A549 (cell line): ENCODE measurements at regions not wholly inside any gene's neighbourhood (a gene's known extent, or its start where the extent isn't known, plus 50 kb on each side); places are given as distances from the start of the nearest gene placed in this dataset.

ENCODE experiments used
- ATAC-seq, 2 experiments: fragments of 200-7000 bp in 1 of 2; fragments of >200 bp in 1 of 2; cut with Nextera tagmentation in 1 of 2; cut with Tn5 transposase in 1 of 2; 3 replicates each; pipeline versions ENCODE4 v1.8.0 to v1.9.1; 2018 to 2020; ENCODE audit warnings: mild to moderate bottlenecking in 1 of 2, moderate library complexity in 1 of 2
- CTCF ChIA-PET: fragments of 300-600 bp; sonication (Branson Sonifier 250); formaldehyde crosslinking; extraction: SDS; loops from one replicate; lab custom pipeline; 2021; ENCODE audit warnings: antibody characterized with exemption, inconsistent platforms; lab: Yijun Ruan, JAX
- POLR2A ChIA-PET: fragments of 350-600 bp; formaldehyde crosslinking; extraction: SDS; loops from one replicate; lab custom pipeline; 2021; ENCODE audit warnings: antibody characterized with exemption, inconsistent platforms; lab: Yijun Ruan, JAX
- DNase-seq, 2 experiments: peaks; one replicate each; pipeline versions ENCODE4 v3.0.0 to v3.0.0-alpha.2; 2011 to 2016; ENCODE audit warnings: low read depth in 1 of 2, low spot score in 1 of 2
- FAIRE-seq: peaks from 2 replicates; lab custom pipeline; 2011; peaks lifted over from hg19 to GRCh38; lab: Jason Lieb, UNC
- H3K27ac ChIP-seq, 2 experiments: fragments of >200 bp; sonication (Bioruptor Twin); formaldehyde crosslinking; 3 replicates each; pipeline ENCODE4 v1.5.1; 2016 to 2017
- H3K4me1 ChIP-seq: fragments of >200 bp; sonication (Bioruptor Twin); formaldehyde crosslinking; 3 replicates; pipeline ENCODE4 v1.6.1; 2016
- H3K4me2 ChIP-seq: fragments of >200 bp; sonication (Bioruptor Twin); formaldehyde crosslinking; 3 replicates; pipeline ENCODE4 v1.6.1; 2016
- H3K4me3 ChIP-seq: fragments of >200 bp; sonication (Bioruptor Twin); formaldehyde crosslinking; 3 replicates; pipeline ENCODE4 v1.5.1; 2016
- H3K9me3 ChIP-seq: fragments of >200 bp; sonication (Bioruptor Twin); formaldehyde crosslinking; 3 replicates; pipeline ENCODE4 v1.6.1; 2016
- CBX8 ChIP-seq: fragments of 200-600 bp; sonication (generic); IDR thresholded peaks from 2 replicates; pipeline ENCODE4 v1.6.1; 2016
- CHD2 ChIP-seq: fragments of 150-350 bp; IDR thresholded peaks from 2 replicates; pipeline ENCODE4 v1.6.1; 2014; ENCODE audit warnings: low read length; ENCODE audit not compliant: partially characterized antibody
- CHD4 ChIP-seq: fragments of 200-600 bp; sonication (generic); IDR thresholded peaks from 2 replicates; pipeline ENCODE4 v1.6.1; 2016; ENCODE audit warnings: antibody characterized with exemption, mild to moderate bottlenecking, borderline replicate concordance
- FOSB ChIP-seq: fragments of 250-450 bp; sonication (Bioruptor Pico); IDR thresholded peaks from 2 replicates; pipeline ENCODE4 v1.5.0; 2020; ENCODE audit warnings: mild to moderate bottlenecking, moderate library complexity
- FOSL2 ChIP-seq, 2 experiments: fragments of 450-650 bp in 1 of 2; fragments of >200 bp in 1 of 2; sonication (Bioruptor Twin) in 1 of 2; formaldehyde crosslinking; IDR thresholded peaks; 2 replicates each; pipeline versions ENCODE4 v1.5.0 to v1.6.1; 2016 to 2020; ENCODE audit warnings: mild to moderate bottlenecking in 1 of 2, moderate library complexity in 1 of 2
- GATA3 ChIP-seq: IDR thresholded peaks from 2 replicates; pipeline ENCODE4 v1.6.1; 2012; ENCODE audit warnings: borderline replicate concordance
- HOXA7 ChIP-seq: fragments of 250-450 bp; sonication (Bioruptor Pico); IDR thresholded peaks from 2 replicates; pipeline ENCODE4 v1.5.0; 2020; ENCODE audit warnings: mild to moderate bottlenecking, moderate library complexity
- KDM1A ChIP-seq: fragments of 200-600 bp; sonication (generic); IDR thresholded peaks from 2 replicates; pipeline ENCODE4 v1.6.1; 2016; ENCODE audit warnings: low read depth, mild to moderate bottlenecking
- POLR2AphosphoS2 ChIP-seq: conservative IDR thresholded peaks from 2 replicates; pipeline ENCODE4 v1.6.1; 2012; ENCODE audit warnings: low read length, improper control_type of control experiment, inconsistent platforms
- RARB ChIP-seq: fragments of 250-450 bp; sonication (Bioruptor Pico); IDR thresholded peaks from 2 replicates; pipeline ENCODE4 v1.8.0; 2021; ENCODE audit warnings: mild to moderate bottlenecking, moderate library complexity
- SMC3 ChIP-seq: fragments of >200 bp; sonication (Bioruptor Twin); formaldehyde crosslinking; IDR thresholded peaks from 3 replicates; pipeline ENCODE4 v1.6.1; 2018; ENCODE audit warnings: inconsistent platforms
- SREBF2 ChIP-seq: fragments of 450-650 bp; IDR thresholded peaks from 2 replicates; pipeline ENCODE4 v1.6.1; 2014; ENCODE audit warnings: mild to moderate bottlenecking, moderate library complexity
- ZC3H11A ChIP-seq: fragments of 450-650 bp; IDR thresholded peaks from 2 replicates; pipeline ENCODE4 v1.6.1; 2014; ENCODE audit warnings: antibody characterized with exemption, mild to moderate bottlenecking
- ZNF302 ChIP-seq: fragments of 250-450 bp; sonication (Bioruptor Pico); IDR thresholded peaks from 2 replicates; pipeline ENCODE4 v1.9.0; 2021; ENCODE audit warnings: inconsistent platforms, mild to moderate bottlenecking, moderate library complexity
- WGBS: methylation state at CpG from one replicate; pipeline ENCODE4 v1.1.6; 2017; ENCODE audit errors: missing lambda C conversion rate; 5-methylcytosine and 5-hydroxymethylcytosine counted together
- TF ChIP-seq, protein P1 (sequence below): fragments of >200 bp; sonication (Bioruptor Twin); formaldehyde crosslinking; IDR thresholded peaks from 3 replicates; pipeline ENCODE4 v1.6.1; 2016
- TF ChIP-seq, protein P2 (sequence below): fragments of 250-450 bp; sonication (Bioruptor Pico); IDR thresholded peaks from 2 replicates; pipeline ENCODE4 v1.5.0; 2020; ENCODE audit warnings: low read depth, mild to moderate bottlenecking, moderate library complexity
- TF ChIP-seq, protein P3 (sequence below): fragments of >200 bp; sonication (Bioruptor Twin); formaldehyde crosslinking; IDR thresholded peaks from 3 replicates; pipeline ENCODE4 v1.5.1; 2016
- TF ChIP-seq, protein P4 (sequence below): IDR thresholded peaks from 2 replicates; pipeline ENCODE4 v1.6.1; 2012

DNA sequence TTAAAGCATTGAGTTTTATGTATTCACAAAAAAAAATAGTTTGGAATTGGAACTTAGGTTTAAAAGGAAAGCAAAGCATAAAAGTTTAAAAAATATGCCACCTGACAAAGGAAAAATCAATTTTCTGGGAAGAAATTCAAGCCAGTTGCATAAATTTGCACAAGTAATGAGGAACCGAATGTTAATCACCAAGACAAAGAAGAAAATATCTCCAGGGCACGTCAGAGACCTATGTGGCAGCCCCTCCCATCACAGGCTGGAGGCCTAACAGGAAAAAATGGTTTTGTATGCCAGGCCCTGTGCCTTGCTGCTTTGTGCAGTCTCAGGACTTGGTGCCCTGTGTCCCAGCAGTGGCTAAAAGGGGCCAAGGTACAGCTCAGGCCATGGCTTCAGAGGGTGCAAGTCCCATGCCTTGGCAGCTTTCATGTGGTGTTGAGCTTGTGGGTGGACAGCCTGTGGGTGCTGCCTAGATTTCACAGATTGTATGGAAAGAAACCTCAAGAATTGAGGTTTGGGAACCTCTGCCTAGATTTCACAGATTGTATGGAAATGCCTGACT is 767.2 kb upstream of the SLC10A2 start:
- TF ChIP-seq FOSB (CRISPR knock-in tag) (no peak), GATA3 (no peak), KDM1A (no peak), CHD2 (no peak)
- TF ChIP-seq, protein P1, sequence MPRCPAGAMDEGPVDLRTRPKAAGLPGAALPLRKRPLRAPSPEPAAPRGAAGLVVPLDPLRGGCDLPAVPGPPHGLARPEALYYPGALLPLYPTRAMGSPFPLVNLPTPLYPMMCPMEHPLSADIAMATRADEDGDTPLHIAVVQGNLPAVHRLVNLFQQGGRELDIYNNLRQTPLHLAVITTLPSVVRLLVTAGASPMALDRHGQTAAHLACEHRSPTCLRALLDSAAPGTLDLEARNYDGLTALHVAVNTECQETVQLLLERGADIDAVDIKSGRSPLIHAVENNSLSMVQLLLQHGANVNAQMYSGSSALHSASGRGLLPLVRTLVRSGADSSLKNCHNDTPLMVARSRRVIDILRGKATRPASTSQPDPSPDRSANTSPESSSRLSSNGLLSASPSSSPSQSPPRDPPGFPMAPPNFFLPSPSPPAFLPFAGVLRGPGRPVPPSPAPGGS: no peak
- TF ChIP-seq, protein P2, sequence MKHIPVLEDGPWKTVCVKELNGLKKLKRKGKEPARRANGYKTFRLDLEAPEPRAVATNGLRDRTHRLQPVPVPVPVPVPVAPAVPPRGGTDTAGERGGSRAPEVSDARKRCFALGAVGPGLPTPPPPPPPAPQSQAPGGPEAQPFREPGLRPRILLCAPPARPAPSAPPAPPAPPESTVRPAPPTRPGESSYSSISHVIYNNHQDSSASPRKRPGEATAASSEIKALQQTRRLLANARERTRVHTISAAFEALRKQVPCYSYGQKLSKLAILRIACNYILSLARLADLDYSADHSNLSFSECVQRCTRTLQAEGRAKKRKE: no peak
- FAIRE-seq (no peak), DNase-seq (no peak), ATAC-seq (no peak)
- POLR2A ChIA-PET: no interaction called here
- Histone ChIP-seq H3K4me3 (no peak overlapping the region), H3K4me2 (no peak overlapping the region), H3K27ac (no peak overlapping the region), H3K4me1 (no peaks in the 10 kb centered on the region), H3K9me3 (no peaks in the 10 kb centered on the region)
- CTCF ChIA-PET: no interaction called here
- 3% methylated on average over 2 of the region's 2 CpGs for WGBS

DNA sequence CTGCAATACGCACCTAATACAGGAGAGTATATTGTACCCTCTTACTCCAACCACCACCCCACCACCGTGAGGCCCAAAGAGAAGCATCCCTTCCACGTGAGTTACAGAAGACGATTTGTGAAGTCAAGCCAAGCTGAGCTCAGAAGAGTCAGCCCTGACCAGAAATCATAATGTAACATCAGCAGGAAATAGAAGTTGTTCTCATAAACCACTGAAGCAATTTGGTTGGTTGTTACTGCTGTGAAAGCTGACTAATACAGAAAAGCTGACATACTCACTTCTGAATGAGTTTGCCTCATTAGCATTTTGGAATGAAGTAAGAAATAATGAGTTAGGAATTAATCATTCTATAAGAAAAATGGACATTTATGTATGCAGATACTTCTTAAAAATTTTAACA is 749.4 kb upstream of the SLC10A2 start:
- FAIRE-seq: no peak
- H3K9me3 ChIP-seq: no peaks in the 10 kb centered on the region
- TF ChIP-seq RARB (CRISPR knock-in tag) (no peak), ZNF302 (no peak), ZC3H11A (no peak), POLR2AphosphoS2 (no peak), FOSL2 (IDR thresholded peaks at IDR 0.05) (no peak), FOSL2 (CRISPR knock-in tag; IDR thresholded peaks at IDR 0.05) (no peak), SMC3 (no peak)
- TF ChIP-seq, protein P3, sequence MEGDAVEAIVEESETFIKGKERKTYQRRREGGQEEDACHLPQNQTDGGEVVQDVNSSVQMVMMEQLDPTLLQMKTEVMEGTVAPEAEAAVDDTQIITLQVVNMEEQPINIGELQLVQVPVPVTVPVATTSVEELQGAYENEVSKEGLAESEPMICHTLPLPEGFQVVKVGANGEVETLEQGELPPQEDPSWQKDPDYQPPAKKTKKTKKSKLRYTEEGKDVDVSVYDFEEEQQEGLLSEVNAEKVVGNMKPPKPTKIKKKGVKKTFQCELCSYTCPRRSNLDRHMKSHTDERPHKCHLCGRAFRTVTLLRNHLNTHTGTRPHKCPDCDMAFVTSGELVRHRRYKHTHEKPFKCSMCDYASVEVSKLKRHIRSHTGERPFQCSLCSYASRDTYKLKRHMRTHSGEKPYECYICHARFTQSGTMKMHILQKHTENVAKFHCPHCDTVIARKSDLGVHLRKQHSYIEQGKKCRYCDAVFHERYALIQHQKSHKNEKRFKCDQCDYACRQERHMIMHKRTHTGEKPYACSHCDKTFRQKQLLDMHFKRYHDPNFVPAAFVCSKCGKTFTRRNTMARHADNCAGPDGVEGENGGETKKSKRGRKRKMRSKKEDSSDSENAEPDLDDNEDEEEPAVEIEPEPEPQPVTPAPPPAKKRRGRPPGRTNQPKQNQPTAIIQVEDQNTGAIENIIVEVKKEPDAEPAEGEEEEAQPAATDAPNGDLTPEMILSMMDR: no peak
- TF ChIP-seq, protein P2: no peak
- TF ChIP-seq, all 56 proteins: peak for 0
- ATAC-seq (no peak), DNase-seq (no peak)
- Histone ChIP-seq H3K4me1 (no peaks in the 10 kb centered on the region), H3K4me2 (no peak overlapping the region), H3K4me3 (no peak overlapping the region), H3K27ac (no peak overlapping the region)
- ChIA-PET CTCF (interaction anchor here (0.7 kb wide), 1 partner anchor 29 kb away, joined by 3 read pairs; no protein-coding TSS in a partner anchor), POLR2A (no interaction called here)
- WGBS: 15% methylated on average over 4 of the region's 4 CpGs

DNA sequence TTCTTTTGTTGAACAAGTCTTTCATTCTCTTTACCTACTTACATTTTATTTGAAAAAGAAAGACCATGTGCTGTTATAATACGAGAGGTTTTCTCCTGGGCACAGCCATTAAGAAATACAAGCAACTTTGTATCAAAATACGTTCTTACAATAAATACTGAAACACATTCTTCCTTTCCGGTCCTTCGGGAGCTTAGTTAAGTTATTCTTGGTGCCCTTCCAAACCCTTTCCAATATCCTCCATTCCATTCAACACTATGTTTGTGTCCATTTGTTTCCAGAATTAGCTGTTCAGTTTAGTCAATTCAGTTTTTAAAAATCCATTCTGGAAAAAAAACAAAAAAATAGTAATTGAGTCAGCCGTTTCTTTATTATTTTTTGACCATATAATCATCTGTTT is 746.8 kb upstream of the SLC10A2 start:
- ATAC-seq: no peak
- ChIA-PET POLR2A (no interaction called here), CTCF (no interaction called here)
- Histone ChIP-seq H3K4me1 (no peaks in the 10 kb centered on the region), H3K9me3 (no peaks in the 10 kb centered on the region), H3K4me2 (no peak overlapping the region), H3K27ac (no peak overlapping the region), H3K4me3 (no peak overlapping the region)
- TF ChIP-seq CBX8 (no peak), CHD2 (no peak), HOXA7 (CRISPR knock-in tag) (no peak), GATA3 (no peak), ZNF302 (no peak), SREBF2 (no peak), CHD4 (no peak)
- TF ChIP-seq, protein P4, sequence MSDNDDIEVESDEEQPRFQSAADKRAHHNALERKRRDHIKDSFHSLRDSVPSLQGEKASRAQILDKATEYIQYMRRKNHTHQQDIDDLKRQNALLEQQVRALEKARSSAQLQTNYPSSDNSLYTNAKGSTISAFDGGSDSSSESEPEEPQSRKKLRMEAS: no peak
- DNase-seq: no peak
- 19% methylated on average over 5 of the region's 5 CpGs for WGBS
- no peak for FAIRE-seq
